A549 (cell line): ENCODE measurements at regions not wholly inside any gene's neighbourhood (a gene's known extent, or its start where the extent isn't known, plus 50 kb on each side); places are given as distances from the start of the nearest gene placed in this dataset.

Source experiments
- ATAC-seq, 2 experiments: fragments of 200-7000 bp in 1 of 2; fragments of >200 bp in 1 of 2; cut with Nextera tagmentation in 1 of 2; cut with Tn5 transposase in 1 of 2; 3 replicates each; pipeline versions ENCODE4 v1.8.0 to v1.9.1; 2018 to 2020; ENCODE audit warnings: mild to moderate bottlenecking in 1 of 2, moderate library complexity in 1 of 2
- CTCF ChIA-PET: fragments of 300-600 bp; sonication (Branson Sonifier 250); formaldehyde crosslinking; extraction: SDS; loops from one replicate; lab custom pipeline; 2021; ENCODE audit warnings: antibody characterized with exemption, inconsistent platforms; lab: Yijun Ruan, JAX
- POLR2A ChIA-PET: fragments of 350-600 bp; formaldehyde crosslinking; extraction: SDS; loops from one replicate; lab custom pipeline; 2021; ENCODE audit warnings: antibody characterized with exemption, inconsistent platforms; lab: Yijun Ruan, JAX
- DNase-seq, 2 experiments: peaks; one replicate each; pipeline versions ENCODE4 v3.0.0 to v3.0.0-alpha.2; 2011 to 2016; ENCODE audit warnings: low read depth in 1 of 2, low spot score in 1 of 2
- FAIRE-seq: peaks from 2 replicates; lab custom pipeline; 2011; peaks lifted over from hg19 to GRCh38; lab: Jason Lieb, UNC
- H3K27ac ChIP-seq, 2 experiments: fragments of >200 bp; sonication (Bioruptor Twin); formaldehyde crosslinking; 3 replicates each; pipeline ENCODE4 v1.5.1; 2016 to 2017
- H3K4me1 ChIP-seq: fragments of >200 bp; sonication (Bioruptor Twin); formaldehyde crosslinking; 3 replicates; pipeline ENCODE4 v1.6.1; 2016
- H3K4me2 ChIP-seq: fragments of >200 bp; sonication (Bioruptor Twin); formaldehyde crosslinking; 3 replicates; pipeline ENCODE4 v1.6.1; 2016
- H3K4me3 ChIP-seq: fragments of >200 bp; sonication (Bioruptor Twin); formaldehyde crosslinking; 3 replicates; pipeline ENCODE4 v1.5.1; 2016
- H3K9me3 ChIP-seq: fragments of >200 bp; sonication (Bioruptor Twin); formaldehyde crosslinking; 3 replicates; pipeline ENCODE4 v1.6.1; 2016
- BHLHE40 ChIP-seq: IDR thresholded peaks from 2 replicates; pipeline ENCODE4 v1.6.1; 2012; ENCODE audit warnings: low read depth, low read length, inconsistent platforms
- CHD2 ChIP-seq: fragments of 150-350 bp; IDR thresholded peaks from 2 replicates; pipeline ENCODE4 v1.6.1; 2014; ENCODE audit warnings: low read length; ENCODE audit not compliant: partially characterized antibody
- FOSL2 ChIP-seq, 2 experiments: fragments of 450-650 bp in 1 of 2; fragments of >200 bp in 1 of 2; sonication (Bioruptor Twin) in 1 of 2; formaldehyde crosslinking; IDR thresholded peaks; 2 replicates each; pipeline versions ENCODE4 v1.5.0 to v1.6.1; 2016 to 2020; ENCODE audit warnings: mild to moderate bottlenecking in 1 of 2, moderate library complexity in 1 of 2
- HOXB13 ChIP-seq: fragments of 250-450 bp; sonication (Bioruptor Pico); IDR thresholded peaks from 2 replicates; pipeline ENCODE4 v1.5.0; 2020; ENCODE audit warnings: low read depth, mild to moderate bottlenecking, moderate library complexity
- JUN ChIP-seq, 2 experiments: fragments of >200 bp; sonication (Bioruptor Twin); formaldehyde crosslinking; IDR thresholded peaks; 2 replicates in 1 of 2; 3 replicates in 1 of 2; pipeline ENCODE4 v1.6.1; 2016 to 2017
- KDM1A ChIP-seq: fragments of 200-600 bp; sonication (generic); IDR thresholded peaks from 2 replicates; pipeline ENCODE4 v1.6.1; 2016; ENCODE audit warnings: low read depth, mild to moderate bottlenecking
- MAZ ChIP-seq: fragments of 150-350 bp; IDR thresholded peaks from 2 replicates; pipeline ENCODE4 v1.6.1; 2014; ENCODE audit warnings: antibody characterized with exemption, low read depth, low read length, borderline replicate concordance
- NFE2L2 ChIP-seq: fragments of 150-350 bp; conservative IDR thresholded peaks from 2 replicates; pipeline ENCODE4 v1.6.1; 2014; ENCODE audit warnings: low read length
- NPAS2 ChIP-seq: fragments of 250-450 bp; sonication (Bioruptor Pico); IDR thresholded peaks from 2 replicates; pipeline ENCODE4 v1.8.0; 2022; ENCODE audit warnings: mild to moderate bottlenecking, moderate library complexity, borderline replicate concordance
- POLR2AphosphoS2 ChIP-seq: conservative IDR thresholded peaks from 2 replicates; pipeline ENCODE4 v1.6.1; 2012; ENCODE audit warnings: low read length, improper control_type of control experiment, inconsistent platforms
- ZNF302 ChIP-seq: fragments of 250-450 bp; sonication (Bioruptor Pico); IDR thresholded peaks from 2 replicates; pipeline ENCODE4 v1.9.0; 2021; ENCODE audit warnings: inconsistent platforms, mild to moderate bottlenecking, moderate library complexity
- ZSCAN20 ChIP-seq: fragments of 250-450 bp; sonication (Bioruptor Pico); IDR thresholded peaks from 2 replicates; pipeline ENCODE4 v1.8.0; 2022; ENCODE audit warnings: mild to moderate bottlenecking, moderate library complexity
- WGBS: methylation state at CpG from one replicate; pipeline ENCODE4 v1.1.6; 2017; ENCODE audit errors: missing lambda C conversion rate; 5-methylcytosine and 5-hydroxymethylcytosine counted together
- TF ChIP-seq, protein P1 (sequence below): fragments of >200 bp; sonication (Bioruptor Twin); formaldehyde crosslinking; IDR thresholded peaks from 2 replicates; pipeline ENCODE4 v1.6.1; 2016
- TF ChIP-seq, protein P2 (sequence below): fragments of 200-600 bp; sonication (generic); IDR thresholded peaks from 2 replicates; pipeline ENCODE4 v1.6.1; 2016; ENCODE audit warnings: antibody characterized with exemption, mild to moderate bottlenecking, moderate library complexity
- TF ChIP-seq, protein P3 (sequence below): fragments of 450-650 bp; IDR thresholded peaks from 2 replicates; pipeline ENCODE4 v1.6.1; 2014; ENCODE audit warnings: antibody characterized with exemption
- TF ChIP-seq, protein P4 (sequence below): fragments of 250-450 bp; sonication (Bioruptor Pico); IDR thresholded peaks from 2 replicates; pipeline ENCODE4 v1.5.0; 2021; ENCODE audit warnings: mild to moderate bottlenecking, moderate library complexity, borderline replicate concordance

DNA sequence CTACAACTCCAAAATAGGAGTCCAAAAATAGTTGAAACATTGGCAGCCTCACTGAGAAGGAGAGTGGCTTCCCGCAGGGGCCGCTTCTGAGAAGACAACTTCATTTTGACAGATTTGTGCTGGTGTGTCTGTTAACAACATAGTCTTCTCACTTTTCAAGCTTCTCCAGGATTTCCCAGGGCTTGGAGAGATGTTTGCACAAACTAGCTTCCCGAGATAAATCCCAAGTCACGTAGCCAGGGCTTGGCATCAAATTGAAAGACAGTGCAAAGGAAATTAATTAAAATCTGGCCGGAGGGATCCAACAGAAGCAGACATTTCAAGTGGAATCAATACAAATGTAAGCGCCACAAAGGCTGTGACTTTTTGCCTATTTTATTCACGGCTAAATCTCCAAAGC is 630.2 kb downstream of the DHX35 start:
- ATAC-seq (no peak), DNase-seq (no peak), FAIRE-seq (no peak)
- H3K4me3 ChIP-seq = no peak overlapping the region
- WGBS = 2% methylated on average over 7 of the region's 7 CpGs
- TF ChIP-seq ZNF302 = no peak
- ChIA-PET POLR2A (no interaction called here), CTCF (no interaction called here)
- no peaks in the 10 kb centered on the region for H3K9me3 ChIP-seq
- no peaks in the 10 kb centered on the region for H3K4me1 ChIP-seq
- H3K27ac ChIP-seq = no peak overlapping the region
- H3K4me2 ChIP-seq = no peak overlapping the region

DNA sequence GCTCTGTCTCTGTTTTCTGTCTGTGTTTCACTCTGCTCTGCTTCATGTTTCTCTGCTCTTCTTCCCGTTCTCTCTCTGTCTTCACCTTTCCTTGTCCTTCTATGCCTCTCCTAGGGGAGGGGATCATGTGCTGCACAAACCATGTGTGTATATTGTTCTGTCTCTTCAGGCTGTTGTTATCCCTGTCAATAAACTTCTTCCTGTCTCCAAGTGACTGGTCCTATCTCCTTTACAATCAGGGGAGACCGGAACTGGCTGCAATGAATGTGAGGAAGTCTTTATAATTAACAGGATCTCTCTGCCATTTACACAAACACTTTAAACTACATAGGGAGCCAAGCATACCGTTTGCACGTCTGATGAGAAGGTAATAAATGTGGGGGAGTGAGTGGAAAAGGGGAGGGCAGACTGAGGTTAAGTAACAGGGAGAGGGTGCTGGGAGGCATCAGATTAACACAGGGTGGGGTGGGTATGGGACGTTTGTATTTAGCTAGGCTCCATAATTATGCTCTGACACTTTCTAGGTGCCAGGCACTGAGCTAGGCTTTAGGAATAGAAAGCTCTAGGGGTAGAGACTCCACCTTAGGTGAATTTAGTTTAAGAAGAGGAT is 626.1 kb downstream of the DHX35 start:
- Histone ChIP-seq H3K4me1 (no peaks in the 10 kb centered on the region), H3K27ac (no peak overlapping the region), H3K9me3 (no peaks in the 10 kb centered on the region)
- DNase-seq = no peak
- TF ChIP-seq JUN (IDR thresholded peaks at IDR 0.05) = no peak
- TF ChIP-seq, all 56 proteins: peak for 0
- Histone ChIP-seq H3K4me2 (no peak overlapping the region), H3K4me3 (no peak overlapping the region)
- FAIRE-seq (no peak), ATAC-seq (no peak)
- POLR2A ChIA-PET = no interaction called here
- 2% methylated on average over 5 of the region's 5 CpGs for WGBS
- CTCF ChIA-PET = interaction anchor here (1.4 kb wide), 1 partner anchor 10 kb away, joined by 3 read pairs; no protein-coding TSS in a partner anchor

DNA sequence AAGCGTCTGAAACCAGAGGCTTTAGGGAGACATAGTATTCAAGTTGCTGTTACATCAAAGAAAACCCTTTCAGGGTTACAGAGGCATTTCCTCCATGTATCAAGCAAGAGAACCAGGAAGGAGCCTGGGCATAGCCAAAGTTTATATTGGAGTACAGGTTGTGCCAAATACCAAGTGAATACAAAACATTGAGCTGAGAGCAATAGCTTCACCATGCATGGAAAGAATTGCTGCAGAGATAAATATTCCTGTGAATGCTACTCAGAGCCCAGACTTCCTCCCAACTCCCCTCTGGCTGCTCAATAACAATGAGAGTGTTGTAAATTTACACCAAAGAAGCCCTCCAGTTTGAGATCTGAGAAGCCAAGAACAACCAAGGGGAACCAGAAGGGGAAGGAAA is 618.9 kb downstream of the DHX35 start:
- no peak for FAIRE-seq
- CTCF ChIA-PET = no interaction called here
- DNase-seq = no peak
- H3K9me3 ChIP-seq = no peaks in the 10 kb centered on the region
- H3K4me1 ChIP-seq = no peaks in the 10 kb centered on the region
- no peak overlapping the region for H3K4me3 ChIP-seq
- no peak overlapping the region for H3K4me2 ChIP-seq
- 0% methylated on average over 1 of the region's 1 CpG for WGBS
- H3K27ac ChIP-seq = no peak overlapping the region
- no peak for TF ChIP-seq NFE2L2
- TF ChIP-seq, protein P1, sequence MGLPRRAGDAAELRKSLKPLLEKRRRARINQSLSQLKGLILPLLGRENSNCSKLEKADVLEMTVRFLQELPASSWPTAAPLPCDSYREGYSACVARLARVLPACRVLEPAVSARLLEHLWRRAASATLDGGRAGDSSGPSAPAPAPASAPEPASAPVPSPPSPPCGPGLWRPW = no peak
- TF ChIP-seq KDM1A = no peak
- TF ChIP-seq, protein P2, sequence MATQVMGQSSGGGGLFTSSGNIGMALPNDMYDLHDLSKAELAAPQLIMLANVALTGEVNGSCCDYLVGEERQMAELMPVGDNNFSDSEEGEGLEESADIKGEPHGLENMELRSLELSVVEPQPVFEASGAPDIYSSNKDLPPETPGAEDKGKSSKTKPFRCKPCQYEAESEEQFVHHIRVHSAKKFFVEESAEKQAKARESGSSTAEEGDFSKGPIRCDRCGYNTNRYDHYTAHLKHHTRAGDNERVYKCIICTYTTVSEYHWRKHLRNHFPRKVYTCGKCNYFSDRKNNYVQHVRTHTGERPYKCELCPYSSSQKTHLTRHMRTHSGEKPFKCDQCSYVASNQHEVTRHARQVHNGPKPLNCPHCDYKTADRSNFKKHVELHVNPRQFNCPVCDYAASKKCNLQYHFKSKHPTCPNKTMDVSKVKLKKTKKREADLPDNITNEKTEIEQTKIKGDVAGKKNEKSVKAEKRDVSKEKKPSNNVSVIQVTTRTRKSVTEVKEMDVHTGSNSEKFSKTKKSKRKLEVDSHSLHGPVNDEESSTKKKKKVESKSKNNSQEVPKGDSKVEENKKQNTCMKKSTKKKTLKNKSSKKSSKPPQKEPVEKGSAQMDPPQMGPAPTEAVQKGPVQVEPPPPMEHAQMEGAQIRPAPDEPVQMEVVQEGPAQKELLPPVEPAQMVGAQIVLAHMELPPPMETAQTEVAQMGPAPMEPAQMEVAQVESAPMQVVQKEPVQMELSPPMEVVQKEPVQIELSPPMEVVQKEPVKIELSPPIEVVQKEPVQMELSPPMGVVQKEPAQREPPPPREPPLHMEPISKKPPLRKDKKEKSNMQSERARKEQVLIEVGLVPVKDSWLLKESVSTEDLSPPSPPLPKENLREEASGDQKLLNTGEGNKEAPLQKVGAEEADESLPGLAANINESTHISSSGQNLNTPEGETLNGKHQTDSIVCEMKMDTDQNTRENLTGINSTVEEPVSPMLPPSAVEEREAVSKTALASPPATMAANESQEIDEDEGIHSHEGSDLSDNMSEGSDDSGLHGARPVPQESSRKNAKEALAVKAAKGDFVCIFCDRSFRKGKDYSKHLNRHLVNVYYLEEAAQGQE = no peak
- TF ChIP-seq, protein P3, sequence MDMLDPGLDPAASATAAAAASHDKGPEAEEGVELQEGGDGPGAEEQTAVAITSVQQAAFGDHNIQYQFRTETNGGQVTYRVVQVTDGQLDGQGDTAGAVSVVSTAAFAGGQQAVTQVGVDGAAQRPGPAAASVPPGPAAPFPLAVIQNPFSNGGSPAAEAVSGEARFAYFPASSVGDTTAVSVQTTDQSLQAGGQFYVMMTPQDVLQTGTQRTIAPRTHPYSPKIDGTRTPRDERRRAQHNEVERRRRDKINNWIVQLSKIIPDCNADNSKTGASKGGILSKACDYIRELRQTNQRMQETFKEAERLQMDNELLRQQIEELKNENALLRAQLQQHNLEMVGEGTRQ = no peak
- TF ChIP-seq CHD2 = no peak
- no peak for TF ChIP-seq BHLHE40
- no peak for TF ChIP-seq HOXB13 (CRISPR knock-in tag)
- TF ChIP-seq, protein P4, sequence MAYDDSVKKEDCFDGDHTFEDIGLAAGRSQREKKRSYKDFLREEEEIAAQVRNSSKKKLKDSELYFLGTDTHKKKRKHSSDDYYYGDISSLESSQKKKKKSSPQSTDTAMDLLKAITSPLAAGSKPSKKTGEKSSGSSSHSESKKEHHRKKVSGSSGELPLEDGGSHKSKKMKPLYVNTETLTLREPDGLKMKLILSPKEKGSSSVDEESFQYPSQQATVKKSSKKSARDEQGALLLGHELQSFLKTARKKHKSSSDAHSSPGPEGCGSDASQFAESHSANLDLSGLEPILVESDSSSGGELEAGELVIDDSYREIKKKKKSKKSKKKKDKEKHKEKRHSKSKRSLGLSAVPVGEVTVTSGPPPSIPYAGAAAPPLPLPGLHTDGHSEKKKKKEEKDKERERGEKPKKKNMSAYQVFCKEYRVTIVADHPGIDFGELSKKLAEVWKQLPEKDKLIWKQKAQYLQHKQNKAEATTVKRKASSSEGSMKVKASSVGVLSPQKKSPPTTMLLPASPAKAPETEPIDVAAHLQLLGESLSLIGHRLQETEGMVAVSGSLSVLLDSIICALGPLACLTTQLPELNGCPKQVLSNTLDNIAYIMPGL (CRISPR knock-in tag) = no peak
- TF ChIP-seq MAZ = no peak
- no peak for TF ChIP-seq ZSCAN20 (CRISPR knock-in tag)
- TF ChIP-seq NPAS2 (CRISPR knock-in tag) = no peak
- TF ChIP-seq POLR2AphosphoS2 = no peak
- TF ChIP-seq FOSL2 (IDR thresholded peaks at IDR 0.05) = no peak
- TF ChIP-seq FOSL2 (CRISPR knock-in tag; IDR thresholded peaks at IDR 0.05) = no peak
- ATAC-seq = no peak
- POLR2A ChIA-PET = no interaction called here
